B cell (primary cell): ENCODE measurements at regions not wholly inside any gene's neighbourhood (a gene's known extent, or its start where the extent isn't known, plus 50 kb on each side); places are given as distances from the start of the nearest gene placed in this dataset.
"Not testable (repeated sequence)": the region's sequence is repeated elsewhere in the genome, so short reads cannot be mapped to it uniquely, and the experiment has no call there.

Source experiments
- ATAC-seq: fragments of 200-7000 bp; cut with Tn5 transposase; one replicate; pipeline ENCODE4 v1.10.0; 2021; ENCODE audit warnings: low read depth, mild to moderate bottlenecking, moderate number of reproducible peaks, moderate library complexity
- CTCF ChIA-PET: fragments of 350-600 bp; sonication (Branson Sonifier 250); formaldehyde crosslinking; loops from one replicate; lab custom pipeline; 2021; ENCODE audit warnings: antibody characterized with exemption, inconsistent platforms; lab: Charles Lee
- POLR2A ChIA-PET: fragments of 350-600 bp; sonication (Branson Sonifier 250); formaldehyde crosslinking; loops from one replicate; lab custom pipeline; 2021; ENCODE audit warnings: antibody characterized with exemption; lab: Charles Lee
- DNase-seq: peaks from one replicate; pipeline ENCODE4 v3.0.0; 2013
- H2AFZ ChIP-seq: 2 replicates; pipeline ENCODE4 v1.6.1; 2012; ENCODE audit warnings: mild to moderate bottlenecking, low read depth, low read length; ENCODE audit not compliant: insufficient read depth, poor library complexity, severe bottlenecking
- H3K27ac ChIP-seq, 2 donors: 1 replicate in 1 of 2; 2 replicates in 1 of 2; pipeline ENCODE4 v1.5.1; 2012 to 2013; ENCODE audit warnings: low read length in 2 of 2, mild to moderate bottlenecking in 2 of 2, moderate library complexity in 1 of 2
- H3K27me3 ChIP-seq, 4 experiments: fragments of 200-600 bp in 1 of 4; sonication (generic) in 1 of 4; replicated peaks in 1 of 4; 1 replicate in 2 of 4; 2 replicates in 2 of 4; pipeline versions ENCODE4 v1.6.1 to v1.7.0; 2013 to 2016; ENCODE audit warnings: low read length in 3 of 4, mild to moderate bottlenecking in 2 of 4, mixed read lengths in 1 of 4, moderate library complexity in 1 of 4; ENCODE audit not compliant: insufficient read depth in 4 of 4, control insufficient read depth in 3 of 4; ENCODE audit errors: control extremely low read depth in 1 of 4
- H3K36me3 ChIP-seq, 2 experiments: replicated peaks in 1 of 2; 1 replicate in 1 of 2; 2 replicates in 1 of 2; pipeline versions ENCODE4 v1.6.1 to v1.7.1; 2013; ENCODE audit warnings: low read length in 1 of 2; ENCODE audit not compliant: insufficient read depth in 2 of 2, control insufficient read depth in 1 of 2; ENCODE audit errors: control extremely low read depth in 1 of 2, extremely low read depth in 1 of 2
- H3K4me1 ChIP-seq, 2 donors: fragments of 200-600 bp in 1 of 2; sonication (generic) in 1 of 2; 1 replicate in 1 of 2; 2 replicates in 1 of 2; pipeline versions ENCODE4 v1.5.1 to v1.6.1; 2013 to 2017; ENCODE audit warnings: low read length in 2 of 2; ENCODE audit not compliant: control insufficient read depth in 2 of 2, insufficient read depth in 2 of 2
- H3K4me2 ChIP-seq: replicated peaks from 2 replicates; pipeline ENCODE3; 2012; ENCODE audit warnings: mild to moderate bottlenecking, low read depth, low read length; ENCODE audit not compliant: poor library complexity, severe bottlenecking
- H3K4me3 ChIP-seq, 5 experiments: fragments of 200-600 bp in 1 of 5; sonication (generic) in 1 of 5; 1 replicate in 3 of 5; 2 replicates in 2 of 5; pipeline versions ENCODE4 v1.5.1 to v1.7.0; 2011 to 2016; ENCODE audit warnings: low read length in 4 of 5, mild to moderate bottlenecking in 4 of 5, low read depth in 2 of 5, control low read depth in 1 of 5, moderate library complexity in 1 of 5; ENCODE audit not compliant: insufficient read depth in 1 of 5; ENCODE audit errors: control extremely low read depth in 1 of 5, extremely low read depth in 1 of 5
- H3K79me2 ChIP-seq: fragments of 200-600 bp; sonication (generic); one replicate; pipeline ENCODE4 v1.6.0; 2016; ENCODE audit warnings: low read length; ENCODE audit not compliant: control insufficient read depth, insufficient read depth
- H3K9ac ChIP-seq: fragments of 200-600 bp; sonication (generic); 2 replicates; pipeline ENCODE4 v1.6.1; 2017; ENCODE audit warnings: mild to moderate bottlenecking, low read length, moderate library complexity
- H3K9me3 ChIP-seq, 3 donors: one replicate each; pipeline versions ENCODE4 v1.6.1 to v1.7.1; 2013; ENCODE audit warnings: low read length in 2 of 3; ENCODE audit not compliant: control insufficient read depth in 2 of 3, insufficient read depth in 1 of 3; ENCODE audit errors: control extremely low read depth in 1 of 3
- H4K20me1 ChIP-seq: 2 replicates; pipeline ENCODE4 v1.6.0; 2012; ENCODE audit warnings: mild to moderate bottlenecking, low read length; ENCODE audit not compliant: insufficient read depth, control insufficient read depth, poor library complexity, severe bottlenecking
- H3K27ac Mint-ChIP-seq: one replicate; pipeline ENCODE4 v1.8.0; 2021; ENCODE audit warnings: mixed read lengths
- H3K27me3 Mint-ChIP-seq: one replicate; pipeline ENCODE4 v1.8.0; 2021; ENCODE audit warnings: mixed read lengths
- H3K4me1 Mint-ChIP-seq: one replicate; pipeline ENCODE4 v1.8.0; 2021; ENCODE audit warnings: mixed read lengths
- H3K4me3 Mint-ChIP-seq: one replicate; pipeline ENCODE4 v1.8.0; 2021; ENCODE audit warnings: mixed read lengths
- H3K9me3 Mint-ChIP-seq: one replicate; pipeline ENCODE4 v1.8.0; 2022; ENCODE audit warnings: mixed read lengths; ENCODE audit not compliant: insufficient read depth
- WGBS: methylation state at CpG from one replicate; pipeline ENCODE4 v1.1.5; 2013; ENCODE audit warnings: missing lambda C conversion rate; ENCODE audit not compliant: insufficient coverage; 5-methylcytosine and 5-hydroxymethylcytosine counted together
- intact Hi-C: fragments of 100-400 bp; cut with micrococcal nuclease; formaldehyde crosslinking; loops from one replicate; pipeline ENCODE4 v1.10.0; 2022

- H3K9me3 Mint-ChIP-seq, H2AFZ ChIP-seq, H3K9ac ChIP-seq, POLR2A ChIA-PET, H3K4me3 Mint-ChIP-seq, H3K27me3 Mint-ChIP-seq, H3K4me1 ChIP-seq, CTCF ChIA-PET, H3K4me1 Mint-ChIP-seq, H3K79me2 ChIP-seq, H3K36me3 ChIP-seq, H3K27ac Mint-ChIP-seq, H3K4me3 ChIP-seq, H4K20me1 ChIP-seq, H3K27me3 ChIP-seq, ATAC-seq, H3K4me2 ChIP-seq, DNase-seq, intact Hi-C loops, H3K27ac ChIP-seq: not testable (repeated sequence)
- 83% methylated on average over 23 of the region's 23 CpGs for WGBS
- peaks cover 0 to 55% (median 0%) of the 10 kb centered on the region in 3 donors for H3K9me3 ChIP-seq
Measured at GRCh38 chr22:11600161-11600560, 3927.8 kb upstream of the OR11H1 start.

GRCh38 chr22:11600896-11601890 is 3926.8 kb upstream of the OR11H1 start:
- H3K36me3 ChIP-seq, H4K20me1 ChIP-seq, H3K9me3 Mint-ChIP-seq, intact Hi-C loops, H3K9ac ChIP-seq, CTCF ChIA-PET, H3K27me3 Mint-ChIP-seq, H3K27me3 ChIP-seq, H2AFZ ChIP-seq, H3K4me2 ChIP-seq, ATAC-seq, H3K4me3 Mint-ChIP-seq, H3K4me1 ChIP-seq, H3K27ac Mint-ChIP-seq, H3K4me1 Mint-ChIP-seq, H3K79me2 ChIP-seq, H3K27ac ChIP-seq, DNase-seq, POLR2A ChIA-PET, H3K4me3 ChIP-seq: not testable (repeated sequence)
- 84% methylated on average over 57 of the region's 59 CpGs for WGBS
- H3K9me3 ChIP-seq: peaks cover 0 to 65% (median 3%) of the 10 kb centered on the region in 3 donors

DNA sequence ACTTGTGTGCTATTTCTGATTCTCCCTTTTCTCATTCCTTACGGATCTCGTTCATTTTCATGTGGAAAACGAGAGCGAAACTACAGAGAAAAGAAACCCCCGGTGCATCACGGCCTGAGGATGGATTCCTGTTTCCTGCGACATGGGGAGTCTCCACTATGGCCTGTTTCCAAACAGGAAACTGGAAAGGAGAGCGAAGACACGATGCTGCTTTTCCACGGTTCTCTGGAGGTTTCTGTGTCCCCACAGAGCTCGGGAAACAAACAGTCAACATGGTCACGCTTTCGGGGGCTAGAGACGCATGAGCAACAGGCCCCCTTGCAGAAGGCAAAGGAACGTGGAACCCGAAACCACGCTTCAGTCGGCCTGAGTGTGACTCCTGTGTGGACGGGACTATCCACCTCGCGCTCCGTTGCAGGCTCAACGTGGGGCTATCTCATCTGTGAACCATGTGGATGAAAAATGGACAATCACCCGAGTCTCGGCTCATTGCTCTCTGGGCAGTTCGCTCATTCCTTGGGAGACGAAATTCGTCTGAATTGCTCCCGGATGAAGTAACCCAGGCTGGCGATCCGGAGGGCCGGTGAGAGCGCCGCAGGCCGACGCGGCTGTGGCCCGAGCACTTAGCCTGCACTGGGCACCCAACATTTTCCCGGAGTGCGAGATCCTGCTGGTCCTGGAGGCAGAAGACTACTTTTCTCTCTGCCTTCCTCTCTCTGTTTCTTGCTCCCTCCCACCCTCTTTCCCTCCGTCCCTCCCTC is 3923.2 kb upstream of the OR11H1 start:
- H3K27me3 ChIP-seq, ATAC-seq, H3K4me3 Mint-ChIP-seq, H3K27me3 Mint-ChIP-seq, H2AFZ ChIP-seq, POLR2A ChIA-PET, H4K20me1 ChIP-seq, H3K36me3 ChIP-seq, H3K4me3 ChIP-seq, DNase-seq, H3K4me1 ChIP-seq, H3K27ac Mint-ChIP-seq, H3K27ac ChIP-seq, CTCF ChIA-PET, H3K4me1 Mint-ChIP-seq, intact Hi-C loops, H3K9me3 Mint-ChIP-seq, H3K4me2 ChIP-seq, H3K79me2 ChIP-seq, H3K9ac ChIP-seq: not testable (repeated sequence)
- WGBS: 76% methylated on average over 34 of the region's 41 CpGs
- H3K9me3 ChIP-seq: peaks cover 0 to 48% (median 3%) of the 10 kb centered on the region in 3 donors
